ENCODE measurements at regions not wholly inside any gene's neighbourhood (a gene's known extent, or its start where the extent isn't known, plus 50 kb on each side); places are given as distances from the start of the nearest gene placed in this dataset.

DNA sequence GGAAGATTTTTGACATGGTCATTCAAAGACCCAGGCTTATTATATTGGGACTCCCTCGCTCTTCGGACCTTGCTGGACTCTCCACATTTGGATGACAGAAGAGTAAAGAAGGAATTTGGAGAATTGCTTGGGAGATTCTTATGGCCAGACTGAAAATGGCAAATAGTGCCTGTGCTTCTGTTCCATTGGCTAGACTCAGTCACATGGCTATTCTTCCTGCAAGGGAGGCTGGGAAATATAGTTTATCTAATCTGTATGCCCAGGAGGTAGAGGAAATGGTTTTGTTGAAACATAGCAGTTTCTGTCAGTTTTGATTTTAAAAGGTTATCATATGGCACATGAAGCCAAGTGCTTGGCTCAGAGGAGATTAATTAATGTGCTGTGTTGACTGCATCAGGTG, 286.6 kb upstream of the JAG1 start:
- H3K27me3 ChIP-seq, result no peaks in the 10 kb centered on the region
- no peaks in the 10 kb centered on the region for H3K36me3 ChIP-seq
- no peak for DNase-seq (ENCODE audit: low spot score)
- no peaks in the 10 kb centered on the region for H3K9me3 ChIP-seq (ENCODE audit: low read depth)
- H3K4me1 ChIP-seq, result no peaks in the 10 kb centered on the region
- Mint-ChIP-seq H3K27me3 (ENCODE audit: insufficient read depth, low read depth) (peaks cover 2% of the 10 kb centered on the region), H3K9me3 (peaks cover 4% of the 10 kb centered on the region), H3K4me1 (no peaks in the 10 kb centered on the region), H3K4me3 (no peak overlapping the region), H3K36me3 (no peaks in the 10 kb centered on the region), H3K27ac (no peak overlapping the region)
- TF ChIP-seq, protein P1, sequence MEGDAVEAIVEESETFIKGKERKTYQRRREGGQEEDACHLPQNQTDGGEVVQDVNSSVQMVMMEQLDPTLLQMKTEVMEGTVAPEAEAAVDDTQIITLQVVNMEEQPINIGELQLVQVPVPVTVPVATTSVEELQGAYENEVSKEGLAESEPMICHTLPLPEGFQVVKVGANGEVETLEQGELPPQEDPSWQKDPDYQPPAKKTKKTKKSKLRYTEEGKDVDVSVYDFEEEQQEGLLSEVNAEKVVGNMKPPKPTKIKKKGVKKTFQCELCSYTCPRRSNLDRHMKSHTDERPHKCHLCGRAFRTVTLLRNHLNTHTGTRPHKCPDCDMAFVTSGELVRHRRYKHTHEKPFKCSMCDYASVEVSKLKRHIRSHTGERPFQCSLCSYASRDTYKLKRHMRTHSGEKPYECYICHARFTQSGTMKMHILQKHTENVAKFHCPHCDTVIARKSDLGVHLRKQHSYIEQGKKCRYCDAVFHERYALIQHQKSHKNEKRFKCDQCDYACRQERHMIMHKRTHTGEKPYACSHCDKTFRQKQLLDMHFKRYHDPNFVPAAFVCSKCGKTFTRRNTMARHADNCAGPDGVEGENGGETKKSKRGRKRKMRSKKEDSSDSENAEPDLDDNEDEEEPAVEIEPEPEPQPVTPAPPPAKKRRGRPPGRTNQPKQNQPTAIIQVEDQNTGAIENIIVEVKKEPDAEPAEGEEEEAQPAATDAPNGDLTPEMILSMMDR (IDR thresholded peaks at IDR 0.05), result no peak
- TF ChIP-seq EZH2phosphoT487 (IDR thresholded peaks at IDR 0.05) (no peak), EZH2 (IDR thresholded peaks at IDR 0.05) (no peak)
- H3K27ac ChIP-seq, result no peak overlapping the region
- no peaks in the 10 kb centered on the region for H3F3A ChIP-seq (ENCODE audit: low read depth)
- H2AFZ ChIP-seq (replicated peaks), result no peak overlapping the region
- H3K79me2 ChIP-seq (ENCODE audit: low read depth), result no peaks in the 10 kb centered on the region
- H3K4me2 ChIP-seq, result no peak overlapping the region
- no peak overlapping the region for H3K4me3 ChIP-seq
- no peak overlapping the region for H3K9ac ChIP-seq
- H4K20me1 ChIP-seq (ENCODE audit: low read depth), result no peaks in the 10 kb centered on the region

DNA sequence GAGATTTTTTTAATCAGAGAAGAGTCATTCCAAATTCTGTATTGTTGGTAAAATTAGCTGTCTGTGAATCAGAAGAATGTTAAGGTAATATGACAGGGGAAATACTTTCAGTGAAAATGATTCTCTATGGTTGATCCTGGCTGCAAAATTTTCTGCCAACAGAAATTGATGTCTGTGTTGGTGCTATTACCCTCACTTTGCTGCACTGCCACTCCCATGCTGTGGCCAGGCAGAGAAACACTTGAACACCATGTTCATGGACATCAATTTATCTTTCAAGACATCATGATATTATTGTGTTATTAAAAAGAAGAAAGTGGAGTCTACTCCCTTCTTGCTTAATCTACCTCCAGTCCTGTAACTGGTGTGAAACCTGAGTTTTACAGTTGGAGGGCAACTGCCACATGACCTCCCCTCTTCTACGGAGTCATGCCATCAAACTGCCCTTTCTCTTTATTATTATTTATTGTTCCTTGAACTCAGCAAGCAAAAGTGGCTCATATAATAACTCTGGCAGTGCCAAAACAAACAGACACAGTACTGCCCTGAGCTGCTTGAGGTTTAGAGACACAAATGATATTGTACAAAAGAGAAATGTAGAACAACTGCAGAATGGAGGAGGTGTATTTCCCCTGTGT, 288.0 kb upstream of the JAG1 start:
- Histone ChIP-seq H3K27me3 (no peaks in the 10 kb centered on the region), H3K4me1 (no peaks in the 10 kb centered on the region), H3K4me3 (no peak overlapping the region), H3K4me2 (no peak overlapping the region), H3K36me3 (no peaks in the 10 kb centered on the region), H3F3A (ENCODE audit: low read depth) (no peaks in the 10 kb centered on the region), H3K9me3 (ENCODE audit: low read depth) (no peaks in the 10 kb centered on the region), H3K9ac (no peak overlapping the region), H2AFZ (replicated peaks) (no peak overlapping the region), H4K20me1 (ENCODE audit: low read depth) (no peaks in the 10 kb centered on the region), H3K79me2 (ENCODE audit: low read depth) (no peaks in the 10 kb centered on the region), H3K27ac (no peak overlapping the region)
- H3K4me1 Mint-ChIP-seq, result no peaks in the 10 kb centered on the region
- no peak for DNase-seq (ENCODE audit: low spot score)
- H3K27me3 Mint-ChIP-seq (ENCODE audit: insufficient read depth, low read depth), result peaks cover 2% of the 10 kb centered on the region
- peaks cover 3% of the 10 kb centered on the region for H3K9me3 Mint-ChIP-seq
- no peaks in the 10 kb centered on the region for H3K36me3 Mint-ChIP-seq
- H3K4me3 Mint-ChIP-seq, result no peak overlapping the region
- TF ChIP-seq EZH2phosphoT487 (IDR thresholded peaks at IDR 0.05), result no peak
- TF ChIP-seq EZH2 (IDR thresholded peaks at IDR 0.05), result no peak
- TF ChIP-seq, protein P1 (IDR thresholded peaks at IDR 0.05), result no peak
- H3K27ac Mint-ChIP-seq, result no peak overlapping the region

DNA sequence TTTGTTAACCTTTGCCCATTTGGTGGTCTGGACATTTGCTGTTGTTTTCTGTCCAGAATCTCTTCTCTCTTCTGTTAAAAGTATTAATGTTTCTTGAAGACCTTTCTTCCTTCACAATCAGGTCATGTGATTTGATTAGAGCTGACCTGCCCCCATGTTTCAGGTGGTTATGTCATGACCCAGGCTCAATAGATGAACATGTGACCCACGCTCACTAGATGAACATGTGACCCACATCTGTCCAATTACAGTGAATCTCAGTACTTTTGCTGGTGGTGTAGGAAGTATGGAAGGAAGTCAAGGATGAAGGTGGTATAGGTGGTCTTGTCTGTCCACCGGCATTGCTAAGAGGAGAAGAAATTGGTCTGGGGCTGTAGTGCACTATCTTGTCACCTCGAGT, 289.1 kb upstream of the JAG1 start:
- H3K27me3 ChIP-seq, result no peaks in the 10 kb centered on the region
- H3K36me3 ChIP-seq, result no peaks in the 10 kb centered on the region
- H3K4me2 ChIP-seq, result no peak overlapping the region
- Mint-ChIP-seq H3K9me3 (no peaks in the 10 kb centered on the region), H3K4me3 (no peak overlapping the region), H3K27ac (no peak overlapping the region), H3K4me1 (no peaks in the 10 kb centered on the region), H3K27me3 (ENCODE audit: insufficient read depth, low read depth) (peaks cover 2% of the 10 kb centered on the region), H3K36me3 (no peaks in the 10 kb centered on the region)
- no peaks in the 10 kb centered on the region for H3K9me3 ChIP-seq (ENCODE audit: low read depth)
- no peak for DNase-seq (ENCODE audit: low spot score)
- H2AFZ ChIP-seq (replicated peaks), result no peak overlapping the region
- no peak for TF ChIP-seq EZH2 (IDR thresholded peaks at IDR 0.05)
- no peak for TF ChIP-seq EZH2phosphoT487 (IDR thresholded peaks at IDR 0.05)
- TF ChIP-seq, protein P1 (IDR thresholded peaks at IDR 0.05), result no peak
- no peaks in the 10 kb centered on the region for H3K79me2 ChIP-seq (ENCODE audit: low read depth)
- H3K4me3 ChIP-seq, result no peak overlapping the region
- no peaks in the 10 kb centered on the region for H3K4me1 ChIP-seq
- no peak overlapping the region for H3K9ac ChIP-seq
- no peaks in the 10 kb centered on the region for H4K20me1 ChIP-seq (ENCODE audit: low read depth)
- no peak overlapping the region for H3K27ac ChIP-seq
- H3F3A ChIP-seq (ENCODE audit: low read depth), result no peaks in the 10 kb centered on the region
